DND-41 (cell line): ENCODE measurements at regions not wholly inside any gene's neighbourhood (a gene's known extent, or its start where the extent isn't known, plus 50 kb on each side); places are given as distances from the start of the nearest gene placed in this dataset.

Source experiments
- ATAC-seq: fragments of 200-7000 bp; cut with Tn5 transposase; 3 replicates; pipeline ENCODE4 v1.9.1; 2021; ENCODE audit warnings: low read depth; ENCODE audit not compliant: insufficient read depth
- DNase-seq: peaks from one replicate; pipeline ENCODE4 v3.0.0-alpha.2; 2020
- H2AFZ ChIP-seq: 2 replicates; pipeline ENCODE4 v1.6.0; 2012; ENCODE audit warnings: low read depth, low read length
- H3K27ac ChIP-seq: 2 replicates; pipeline ENCODE4 v1.5.1; 2012; ENCODE audit warnings: low read length, inconsistent platforms
- H3K27me3 ChIP-seq: fragments of 200-600 bp; sonication (generic); 2 replicates; pipeline ENCODE4 v1.6.0; 2012; ENCODE audit warnings: low read length, mild to moderate bottlenecking, inconsistent platforms; ENCODE audit not compliant: insufficient read depth, poor library complexity
- H3K36me3 ChIP-seq: 2 replicates; pipeline ENCODE4 v1.5.1; 2012; ENCODE audit warnings: low read length, inconsistent platforms; ENCODE audit not compliant: insufficient read depth
- H3K4me1 ChIP-seq: 2 replicates; pipeline ENCODE4 v1.5.1; 2012; ENCODE audit warnings: mild to moderate bottlenecking, low read length; ENCODE audit not compliant: insufficient read depth
- H3K4me2 ChIP-seq: 2 replicates; pipeline ENCODE4 v1.6.0; 2012; ENCODE audit warnings: mild to moderate bottlenecking, moderate library complexity, low read length, inconsistent platforms; ENCODE audit not compliant: insufficient read depth
- H3K4me3 ChIP-seq, 2 experiments: fragments of 200-600 bp in 1 of 2; shearing (Covaris generic) in 1 of 2; 2 replicates each; pipeline ENCODE4 v1.5.1; 2012 to 2016; ENCODE audit warnings: inconsistent platforms in 2 of 2, low read length in 2 of 2, mild to moderate bottlenecking in 2 of 2, low read depth in 1 of 2, moderate library complexity in 1 of 2
- H3K79me2 ChIP-seq: 2 replicates; pipeline ENCODE4 v1.6.0; 2012; ENCODE audit warnings: low read length, inconsistent platforms; ENCODE audit not compliant: insufficient read depth
- H3K9ac ChIP-seq: 2 replicates; pipeline ENCODE4 v1.6.0; 2012; ENCODE audit warnings: low read depth, mild to moderate bottlenecking, inconsistent platforms, low read length, moderate library complexity
- H3K9me3 ChIP-seq: 2 replicates; pipeline ENCODE4 v1.5.1; 2012; ENCODE audit warnings: low read length, moderate library complexity, mild to moderate bottlenecking, inconsistent platforms; ENCODE audit not compliant: insufficient read depth, severe bottlenecking
- H4K20me1 ChIP-seq: 2 replicates; pipeline ENCODE4 v1.6.0; 2012; ENCODE audit warnings: low read length; ENCODE audit not compliant: insufficient read depth
- CTCF ChIP-seq: IDR thresholded peaks from 2 replicates; pipeline ENCODE4 v1.5.1; 2012; ENCODE audit warnings: borderline replicate concordance, low read length, moderate library complexity, mild to moderate bottlenecking; ENCODE audit not compliant: poor library complexity, severe bottlenecking; ENCODE audit errors: extremely low read depth
- EZH2 ChIP-seq: IDR thresholded peaks from 3 replicates; pipeline ENCODE4 v1.6.1; 2012; ENCODE audit warnings: borderline replicate concordance, low read depth, mild to moderate bottlenecking, moderate library complexity, low read length, inconsistent platforms; ENCODE audit not compliant: severe bottlenecking

GRCh38 chr6:9204171-9204570, 768.8 kb upstream of the SLC35B3 start:
- no peak for ATAC-seq
- H3K9ac ChIP-seq, result no peak overlapping the region
- no peaks in the 10 kb centered on the region for H3K4me1 ChIP-seq
- H3K4me3 ChIP-seq, result no peak overlapping the region
- H3K27ac ChIP-seq, result no peak overlapping the region
- peaks cover 3% of the 10 kb centered on the region for H3K9me3 ChIP-seq
- DNase-seq, result no peak
- H4K20me1 ChIP-seq, result no peaks in the 10 kb centered on the region
- no peaks in the 10 kb centered on the region for H3K36me3 ChIP-seq
- no peaks in the 10 kb centered on the region for H3K79me2 ChIP-seq
- no peak overlapping the region for H2AFZ ChIP-seq
- TF ChIP-seq EZH2 (no peak), CTCF (no peak)
- H3K27me3 ChIP-seq, result no peaks in the 10 kb centered on the region
- no peak overlapping the region for H3K4me2 ChIP-seq

DNA sequence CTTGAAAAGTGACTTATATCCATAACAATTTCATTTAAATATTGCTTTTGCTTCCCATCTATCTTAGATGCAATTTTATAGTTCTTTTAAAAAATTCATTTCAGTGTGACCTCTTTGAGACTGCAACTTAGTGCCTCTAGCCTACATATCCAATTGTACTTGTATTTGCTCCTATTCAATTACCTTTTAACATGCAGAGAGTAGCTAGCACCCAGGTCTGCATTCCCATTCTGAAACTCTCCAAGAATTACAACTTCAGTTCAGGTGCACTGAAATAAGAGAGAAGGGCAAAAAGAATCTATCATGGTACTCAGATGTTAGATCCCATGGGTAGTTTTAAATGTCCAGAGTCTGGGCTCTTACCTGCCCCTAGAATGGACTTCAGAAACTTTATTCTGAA, 765.4 kb upstream of the SLC35B3 start:
- Histone ChIP-seq H4K20me1 (no peaks in the 10 kb centered on the region), H3K27ac (no peak overlapping the region), H3K9me3 (peaks cover 3% of the 10 kb centered on the region), H3K36me3 (no peaks in the 10 kb centered on the region), H3K79me2 (no peaks in the 10 kb centered on the region), H3K4me1 (no peaks in the 10 kb centered on the region), H3K9ac (no peak overlapping the region), H3K4me2 (no peak overlapping the region), H3K27me3 (no peaks in the 10 kb centered on the region), H3K4me3 (no peak overlapping the region), H2AFZ (no peak overlapping the region)
- no peak for TF ChIP-seq CTCF
- TF ChIP-seq EZH2, result no peak
- DNase-seq (no peak), ATAC-seq (no peak)

DNA sequence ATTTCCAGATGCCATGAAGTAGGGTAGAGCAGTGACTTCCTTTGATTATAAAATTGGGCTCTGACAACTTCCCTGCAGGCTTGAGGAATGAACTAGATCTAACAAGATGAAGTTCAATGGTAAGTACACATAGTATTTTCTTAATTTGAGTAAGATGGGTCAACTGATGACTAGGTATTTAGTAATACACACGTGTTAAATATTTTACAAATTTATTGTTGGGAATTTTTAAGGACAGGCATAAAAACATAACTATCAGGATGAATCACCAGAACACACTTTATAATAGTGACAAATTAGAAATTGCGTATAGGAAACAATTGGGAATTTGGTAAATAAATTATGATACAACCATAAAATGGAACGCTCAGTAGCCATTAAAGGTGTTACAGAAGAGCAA, 762.4 kb upstream of the SLC35B3 start:
- no peak for ATAC-seq
- Histone ChIP-seq H2AFZ (no peak overlapping the region), H3K9ac (no peak overlapping the region), H4K20me1 (no peaks in the 10 kb centered on the region), H3K4me3 (no peak overlapping the region), H3K79me2 (no peaks in the 10 kb centered on the region), H3K27me3 (no peaks in the 10 kb centered on the region), H3K36me3 (no peaks in the 10 kb centered on the region), H3K27ac (no peak overlapping the region), H3K9me3 (peaks cover 3% of the 10 kb centered on the region), H3K4me2 (no peak overlapping the region), H3K4me1 (no peaks in the 10 kb centered on the region)
- no peak for TF ChIP-seq EZH2
- no peak for TF ChIP-seq CTCF
- no peak for DNase-seq

DNA sequence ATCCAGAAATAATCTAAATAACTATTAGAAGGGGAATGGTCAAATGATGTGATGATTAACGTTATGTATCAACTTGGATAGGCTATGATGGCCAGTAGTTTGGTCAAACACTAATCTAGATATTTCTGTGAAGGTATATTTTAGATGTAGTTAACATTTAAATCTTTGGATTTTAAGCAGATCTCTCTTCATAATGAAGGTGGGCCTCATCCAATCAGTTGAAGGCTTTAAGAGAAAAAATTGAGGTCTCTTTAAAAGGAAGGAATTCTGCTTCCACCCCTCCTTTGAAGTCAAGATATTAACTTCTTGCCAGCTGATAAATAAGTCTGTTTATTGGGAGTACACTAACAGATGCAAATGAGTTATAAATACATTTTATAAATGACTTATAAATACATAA, 760.0 kb upstream of the SLC35B3 start:
- Histone ChIP-seq H3K4me2 (no peak overlapping the region), H3K9me3 (no peaks in the 10 kb centered on the region), H3K9ac (no peak overlapping the region), H2AFZ (no peak overlapping the region), H3K79me2 (no peaks in the 10 kb centered on the region), H3K4me3 (no peak overlapping the region), H3K36me3 (no peaks in the 10 kb centered on the region), H4K20me1 (no peaks in the 10 kb centered on the region), H3K4me1 (no peaks in the 10 kb centered on the region), H3K27ac (no peak overlapping the region), H3K27me3 (no peaks in the 10 kb centered on the region)
- no peak for ATAC-seq
- DNase-seq, result no peak
- TF ChIP-seq CTCF (no peak), EZH2 (no peak)
